Suprapubic skin (tissue), 4 donors: ENCODE measurements at regions not wholly inside any gene's neighbourhood (a gene's known extent, or its start where the extent isn't known, plus 50 kb on each side); places are given as distances from the start of the nearest gene placed in this dataset.

Source experiments
- DNase-seq, 2 donors: peaks; one replicate each; pipeline ENCODE4 v3.0.0-alpha.2; 2019; ENCODE audit warnings: low spot score in 2 of 2
- H3K27ac ChIP-seq: fragments of 200-600 bp; sonication (generic); one replicate; pipeline ENCODE4 v1.5.1; 2019
- H3K27me3 ChIP-seq: fragments of 200-600 bp; sonication (generic); one replicate; pipeline ENCODE4 v1.5.1; 2019
- H3K36me3 ChIP-seq: fragments of 200-600 bp; sonication (generic); one replicate; pipeline ENCODE4 v1.5.1; 2019
- H3K4me1 ChIP-seq: fragments of 200-600 bp; sonication (generic); one replicate; pipeline ENCODE4 v1.5.1; 2019
- H3K4me3 ChIP-seq: fragments of 200-600 bp; sonication (generic); one replicate; pipeline ENCODE4 v1.5.1; 2019; ENCODE audit warnings: mild to moderate bottlenecking
- H3K9me3 ChIP-seq: fragments of 200-600 bp; sonication (generic); one replicate; pipeline ENCODE4 v1.5.1; 2019
- EP300 ChIP-seq: sonication (generic); formaldehyde crosslinking; IDR thresholded peaks from one replicate; pipeline ENCODE4 v1.6.1; 2017; ENCODE audit warnings: antibody characterized with exemption
- POLR2A ChIP-seq, 2 donors: fragments of 450-650 bp; IDR thresholded peaks; one replicate each; pipeline ENCODE4 v1.6.1; 2017; ENCODE audit warnings: antibody characterized with exemption in 2 of 2, mild to moderate bottlenecking in 2 of 2, moderate library complexity in 2 of 2
- POLR2AphosphoS5 ChIP-seq, 3 donors: sonication (generic); formaldehyde crosslinking; IDR thresholded peaks; one replicate each; pipeline ENCODE4 v1.6.1; 2017; ENCODE audit warnings: antibody characterized with exemption in 3 of 3
- WGBS: methylation state at CpG from one replicate; pipeline ENCODE4 v1.1.5; 2018; 5-methylcytosine and 5-hydroxymethylcytosine counted together
- TF ChIP-seq, protein P1 (sequence below), 2 donors: fragments of 200-600 bp in 1 of 2; fragments of 450-650 bp in 1 of 2; sonication (generic) in 1 of 2; IDR thresholded peaks; one replicate each; pipeline ENCODE4 v1.5.1; 2016 to 2019; ENCODE audit warnings: antibody characterized with exemption in 2 of 2, mild to moderate bottlenecking in 1 of 2, moderate library complexity in 1 of 2

DNA sequence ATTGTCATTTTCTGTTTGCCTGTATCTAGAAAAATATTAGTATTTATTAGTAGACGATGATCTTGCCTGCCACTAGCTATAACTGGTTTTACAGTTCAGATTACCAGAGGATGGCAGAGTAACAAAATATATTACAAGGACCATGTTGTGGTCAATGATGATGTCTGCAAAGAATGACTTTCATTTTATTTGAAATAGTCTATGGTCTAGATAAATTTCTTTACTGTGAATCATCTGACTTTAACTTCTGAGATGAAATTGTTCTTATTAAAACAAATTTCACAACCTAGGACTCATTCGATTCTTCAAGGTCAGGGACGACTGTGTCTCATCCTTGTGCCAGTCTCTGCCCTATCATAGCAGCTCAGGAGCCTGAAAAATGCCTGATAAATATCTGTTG lies 637.8 kb upstream of the KLF12 start:
- H3K4me1 ChIP-seq = no peaks in the 10 kb centered on the region
- no peaks in the 10 kb centered on the region for H3K27me3 ChIP-seq
- DNase-seq = no peak
- 72% methylated on average over 3 of the region's 3 CpGs for WGBS
- H3K36me3 ChIP-seq = no peaks in the 10 kb centered on the region
- H3K27ac ChIP-seq = no peak overlapping the region
- H3K4me3 ChIP-seq = no peak overlapping the region
- no peaks in the 10 kb centered on the region for H3K9me3 ChIP-seq
- TF ChIP-seq EP300 (no peak), POLR2A (IDR thresholded peaks at IDR 0.05) (no peak)
- TF ChIP-seq, protein P1, sequence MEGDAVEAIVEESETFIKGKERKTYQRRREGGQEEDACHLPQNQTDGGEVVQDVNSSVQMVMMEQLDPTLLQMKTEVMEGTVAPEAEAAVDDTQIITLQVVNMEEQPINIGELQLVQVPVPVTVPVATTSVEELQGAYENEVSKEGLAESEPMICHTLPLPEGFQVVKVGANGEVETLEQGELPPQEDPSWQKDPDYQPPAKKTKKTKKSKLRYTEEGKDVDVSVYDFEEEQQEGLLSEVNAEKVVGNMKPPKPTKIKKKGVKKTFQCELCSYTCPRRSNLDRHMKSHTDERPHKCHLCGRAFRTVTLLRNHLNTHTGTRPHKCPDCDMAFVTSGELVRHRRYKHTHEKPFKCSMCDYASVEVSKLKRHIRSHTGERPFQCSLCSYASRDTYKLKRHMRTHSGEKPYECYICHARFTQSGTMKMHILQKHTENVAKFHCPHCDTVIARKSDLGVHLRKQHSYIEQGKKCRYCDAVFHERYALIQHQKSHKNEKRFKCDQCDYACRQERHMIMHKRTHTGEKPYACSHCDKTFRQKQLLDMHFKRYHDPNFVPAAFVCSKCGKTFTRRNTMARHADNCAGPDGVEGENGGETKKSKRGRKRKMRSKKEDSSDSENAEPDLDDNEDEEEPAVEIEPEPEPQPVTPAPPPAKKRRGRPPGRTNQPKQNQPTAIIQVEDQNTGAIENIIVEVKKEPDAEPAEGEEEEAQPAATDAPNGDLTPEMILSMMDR (IDR thresholded peaks at IDR 0.05) = no peak

GRCh38 chr13:74770361-74770760 lies 636.2 kb upstream of the KLF12 start:
- DNase-seq = no peak
- H3K9me3 ChIP-seq = no peaks in the 10 kb centered on the region
- H3K27me3 ChIP-seq = no peaks in the 10 kb centered on the region
- H3K36me3 ChIP-seq = no peaks in the 10 kb centered on the region
- H3K4me3 ChIP-seq = no peak overlapping the region
- H3K27ac ChIP-seq = no peak overlapping the region
- no peaks in the 10 kb centered on the region for H3K4me1 ChIP-seq
- no peak for TF ChIP-seq EP300
- TF ChIP-seq, protein P1 (IDR thresholded peaks at IDR 0.05) = no peak
- no peak for TF ChIP-seq POLR2A (IDR thresholded peaks at IDR 0.05)
- no peak for TF ChIP-seq POLR2AphosphoS5 (IDR thresholded peaks at IDR 0.05)

DNA sequence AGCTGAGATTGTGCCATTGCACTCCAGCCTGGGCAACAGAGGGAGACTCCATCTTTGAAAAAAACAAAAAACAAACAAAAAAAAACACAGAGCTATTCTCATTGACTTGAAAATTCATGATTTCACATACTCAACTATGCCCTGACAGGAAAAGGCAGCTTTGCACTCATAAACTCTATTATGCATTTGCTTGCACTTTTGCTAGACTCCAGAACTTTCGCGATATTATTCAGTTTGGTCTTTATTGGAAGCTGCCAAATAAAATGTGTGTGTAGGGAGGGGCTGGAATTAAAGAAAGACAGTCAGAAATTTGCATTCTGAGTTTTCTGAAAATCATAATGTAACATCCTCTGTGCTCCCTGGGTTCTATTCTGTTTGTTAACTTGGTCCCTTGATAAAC lies 635.1 kb upstream of the KLF12 start:
- no peak overlapping the region for H3K4me3 ChIP-seq
- 54% methylated on average over 2 of the region's 2 CpGs for WGBS
- no peaks in the 10 kb centered on the region for H3K9me3 ChIP-seq
- no peaks in the 10 kb centered on the region for H3K36me3 ChIP-seq
- H3K27ac ChIP-seq = no peak overlapping the region
- no peaks in the 10 kb centered on the region for H3K27me3 ChIP-seq
- no peak for DNase-seq
- H3K4me1 ChIP-seq = no peaks in the 10 kb centered on the region
- TF ChIP-seq POLR2A (IDR thresholded peaks at IDR 0.05) = no peak
- TF ChIP-seq POLR2AphosphoS5 (IDR thresholded peaks at IDR 0.05) = no peak
- TF ChIP-seq, protein P1 (IDR thresholded peaks at IDR 0.05) = no peak
- TF ChIP-seq EP300 = no peak

DNA sequence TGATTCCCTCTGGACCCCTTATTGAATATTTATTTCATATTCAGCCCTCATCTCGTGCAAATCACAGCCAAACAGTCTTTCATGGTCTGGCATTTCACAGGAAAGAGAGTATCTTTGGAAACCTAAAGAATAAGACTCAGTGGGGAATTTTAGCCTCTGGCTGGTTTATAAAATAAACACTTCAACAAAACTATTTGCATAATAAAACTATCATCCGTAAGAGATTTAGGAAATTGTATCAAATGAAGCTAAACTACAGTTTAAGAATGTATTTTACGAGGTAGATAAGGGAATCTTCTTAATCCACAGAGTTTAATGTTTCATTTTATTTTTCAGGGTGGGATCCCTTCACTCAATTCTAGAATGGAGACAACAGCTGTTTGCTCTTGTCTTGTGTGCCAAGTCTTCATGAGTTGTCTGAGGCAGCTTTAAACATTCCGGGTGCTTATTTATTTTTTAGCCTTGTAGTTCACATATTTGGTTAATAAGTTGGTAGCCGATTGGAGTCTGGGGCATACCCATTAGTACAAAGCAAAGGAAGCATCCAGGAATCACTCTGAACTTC lies 634.4 kb upstream of the KLF12 start:
- TF ChIP-seq, protein P1 (IDR thresholded peaks at IDR 0.05) = no peak
- TF ChIP-seq POLR2A (IDR thresholded peaks at IDR 0.05) (no peak), EP300 (no peak), POLR2AphosphoS5 (IDR thresholded peaks at IDR 0.05) (no peak)
- H3K9me3 ChIP-seq = no peaks in the 10 kb centered on the region
- no peak for DNase-seq
- no peak overlapping the region for H3K4me3 ChIP-seq
- no peaks in the 10 kb centered on the region for H3K4me1 ChIP-seq
- H3K36me3 ChIP-seq = no peaks in the 10 kb centered on the region
- no peaks in the 10 kb centered on the region for H3K27me3 ChIP-seq
- H3K27ac ChIP-seq = no peak overlapping the region
- WGBS = 47% methylated on average over 5 of the region's 5 CpGs

DNA sequence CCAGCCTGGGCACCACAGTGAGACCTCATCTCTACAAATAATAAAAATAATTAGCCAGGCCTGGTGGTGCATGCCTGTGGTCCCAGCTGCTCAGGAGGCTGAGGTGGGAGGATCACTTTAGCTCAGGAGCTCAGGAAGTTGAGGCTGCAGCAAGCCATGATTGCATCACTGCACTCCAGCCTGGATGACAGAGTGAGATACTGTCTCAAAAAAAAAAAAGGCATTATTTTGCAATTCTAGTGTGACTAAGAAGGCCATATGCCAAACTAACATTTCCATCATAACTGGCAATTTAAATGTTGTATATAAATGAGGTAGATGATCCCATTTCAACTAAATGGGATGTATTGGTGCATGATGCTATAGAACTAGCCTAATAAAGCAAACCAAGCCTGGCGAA lies 632.8 kb upstream of the KLF12 start:
- Histone ChIP-seq H3K9me3 (no peaks in the 10 kb centered on the region), H3K4me3 (no peak overlapping the region), H3K4me1 (no peaks in the 10 kb centered on the region), H3K27ac (no peak overlapping the region), H3K27me3 (no peaks in the 10 kb centered on the region), H3K36me3 (no peaks in the 10 kb centered on the region)
- DNase-seq = no peak
- TF ChIP-seq, protein P1 (IDR thresholded peaks at IDR 0.05) = no peak
- no peak for TF ChIP-seq POLR2A (IDR thresholded peaks at IDR 0.05)
- TF ChIP-seq POLR2AphosphoS5 (IDR thresholded peaks at IDR 0.05) = no peak
- TF ChIP-seq EP300 = no peak
- WGBS = 94% methylated on average over 1 of the region's 1 CpG
